Astrocyte of the hippocampus (primary cell): ENCODE measurements at regions not wholly inside any gene's neighbourhood (a gene's known extent, or its start where the extent isn't known, plus 50 kb on each side); places are given as distances from the start of the nearest gene placed in this dataset.
"Not testable (repeated sequence)": the region's sequence is repeated elsewhere in the genome, so short reads cannot be mapped to it uniquely, and the experiment has no call there.

Source experiments
- DNase-seq: peaks from one replicate; pipeline ENCODE4 v3.0.0; 2011; ENCODE audit warnings: low read depth, low spot score

- DNase-seq, result peak; percentile 63
These were observed 90.1 kb upstream of the NFE2L3 start for GRCh38 chr7:26061678-26062603.

- DNase-seq, result no peak
These were observed 86.3 kb upstream of the NFE2L3 start for GRCh38 chr7:26065652-26066051.

GRCh38 chr7:26066736-26067135 lies 85.3 kb upstream of the NFE2L3 start:
- no peak for DNase-seq

- no peak for DNase-seq
These were observed 81.7 kb upstream of the NFE2L3 start for GRCh38 chr7:26070290-26070689.

GRCh38 chr7:26071622-26072456 lies 80.2 kb upstream of the NFE2L3 start:
- no peak for DNase-seq

GRCh38 chr7:26073041-26073440 lies 79.0 kb upstream of the NFE2L3 start:
- no peak for DNase-seq

- DNase-seq, result no peak
These were observed 77.1 kb upstream of the NFE2L3 start for GRCh38 chr7:26074919-26075318.

- DNase-seq, result no peak
These were observed 75.3 kb upstream of the NFE2L3 start for GRCh38 chr7:26076691-26077090.

GRCh38 chr7:26078437-26079336 lies 73.3 kb upstream of the NFE2L3 start:
- peak; percentile 58 for DNase-seq

- no peak for DNase-seq
These were observed 70.4 kb upstream of the NFE2L3 start for GRCh38 chr7:26081638-26082037.

GRCh38 chr7:26083113-26083512 lies 68.9 kb upstream of the NFE2L3 start:
- DNase-seq, result peak; percentile 68

- DNase-seq, result no peak
These were observed 67.6 kb upstream of the NFE2L3 start for GRCh38 chr7:26084418-26084817.

- no peak for DNase-seq
These were observed 66.2 kb upstream of the NFE2L3 start for GRCh38 chr7:26085771-26086170.

GRCh38 chr7:26087321-26088091 lies 64.5 kb upstream of the NFE2L3 start:
- no peak for DNase-seq

GRCh38 chr7:26089469-26089868 lies 62.5 kb upstream of the NFE2L3 start:
- not testable (repeated sequence) for DNase-seq

GRCh38 chr7:26090927-26091519 lies 61.0 kb upstream of the NFE2L3 start:
- peak; percentile 77 for DNase-seq

- no peak for DNase-seq
These were observed 60.1 kb upstream of the NFE2L3 start for GRCh38 chr7:26091933-26092332.

- no peak for DNase-seq
These were observed 59.0 kb upstream of the NFE2L3 start for GRCh38 chr7:26093023-26093422.

- DNase-seq, result no peak
These were observed 55.9 kb upstream of the NFE2L3 start for GRCh38 chr7:26096136-26096535.
